AG04449 (cell line): ENCODE measurements at regions not wholly inside any gene's neighbourhood (a gene's known extent, or its start where the extent isn't known, plus 50 kb on each side); places are given as distances from the start of the nearest gene placed in this dataset.

Experiments
- CTCF ChIA-PET: fragments of 350-600 bp; formaldehyde crosslinking; extraction: SDS; loops from one replicate; lab custom pipeline; 2021; ENCODE audit warnings: antibody characterized with exemption; lab: Yijun Ruan, JAX
- POLR2A ChIA-PET: fragments of 400-600, 350-600 bp; formaldehyde crosslinking; extraction: SDS; loops from one replicate; lab custom pipeline; 2020; ENCODE audit warnings: antibody characterized with exemption, inconsistent platforms; lab: Yijun Ruan, JAX
- DNase-seq: peaks from one replicate; pipeline ENCODE4 v3.0.0-alpha.2; 2010; ENCODE audit warnings: low read depth, low spot score
- H3K4me3 ChIP-seq: 2 replicates; pipeline ENCODE4 v1.5.1; 2011; ENCODE audit warnings: low read depth, mild to moderate bottlenecking, control low read depth, low read length
- CTCF ChIP-seq: IDR thresholded peaks from one replicate; pipeline ENCODE4 v1.5.1; 2011; ENCODE audit warnings: mild to moderate bottlenecking, moderate library complexity, low read length, control low read depth, inconsistent platforms; ENCODE audit not compliant: insufficient read depth; ENCODE audit errors: missing control alignments

GRCh38 chr22:26889802-26890201 is 232.4 kb downstream of the MIAT start:
- ChIA-PET POLR2A (no interaction called here), CTCF (no interaction called here)
- DNase-seq = no peak
- no peak overlapping the region for H3K4me3 ChIP-seq
- TF ChIP-seq CTCF = no peak

GRCh38 chr22:26890870-26891269 is 233.5 kb downstream of the MIAT start:
- ChIA-PET POLR2A (no interaction called here), CTCF (no interaction called here)
- no peak for DNase-seq
- peak; percentile 2 for TF ChIP-seq CTCF
- H3K4me3 ChIP-seq = no peak overlapping the region

- ChIA-PET CTCF (interaction anchor here (0.9 kb wide), 1 partner anchor 135 kb away, joined by 3 read pairs; no protein-coding TSS in a partner anchor), POLR2A (no interaction called here)
- no peak for DNase-seq
- TF ChIP-seq CTCF = no peak
- no peak overlapping the region for H3K4me3 ChIP-seq
Observed at GRCh38 chr22:26891429-26891828, 234.0 kb downstream of the MIAT start.

- H3K4me3 ChIP-seq = no peak overlapping the region
- no peak for DNase-seq
- TF ChIP-seq CTCF = no peak
- ChIA-PET POLR2A (no interaction called here), CTCF (interaction anchor here (0.9 to 1.1 kb wide), 2 partner anchors 58 to 136 kb away, joined by 3 to 4 read pairs; no protein-coding TSS in a partner anchor)
Observed at GRCh38 chr22:26892166-26893041, 235.0 kb downstream of the MIAT start.

GRCh38 chr22:26893173-26894110 is 236.1 kb downstream of the MIAT start:
- DNase-seq = no peak
- TF ChIP-seq CTCF = no peak
- ChIA-PET POLR2A (no interaction called here), CTCF (interaction anchor here (1.1 kb wide), 1 partner anchor 59 kb away, joined by 4 read pairs; no protein-coding TSS in a partner anchor)
- no peak overlapping the region for H3K4me3 ChIP-seq
